CD4-positive, alpha-beta T cell (primary cell): ENCODE measurements at regions not wholly inside any gene's neighbourhood (a gene's known extent, or its start where the extent isn't known, plus 50 kb on each side); places are given as distances from the start of the nearest gene placed in this dataset.

Experiments
- ATAC-seq: fragments of 200-7000 bp; cut with Tn5 transposase; one replicate; pipeline ENCODE4 v1.10.0; 2022; ENCODE audit warnings: mild to moderate bottlenecking; ENCODE audit not compliant: poor library complexity
- CTCF ChIA-PET: fragments of 350-600 bp; sonication (Branson Sonifier 250); formaldehyde crosslinking; loops from one replicate; lab custom pipeline; 2021; ENCODE audit warnings: antibody characterized with exemption, inconsistent platforms; lab: Charles Lee
- POLR2A ChIA-PET: fragments of 350-600 bp; sonication (Branson Sonifier 250); formaldehyde crosslinking; loops from one replicate; lab custom pipeline; 2021; ENCODE audit warnings: antibody characterized with exemption, inconsistent platforms; lab: Charles Lee
- DNase-seq, 14 experiments: peaks; one replicate each; pipeline ENCODE4 v3.0.0-alpha.2; 2013 to 2020; ENCODE audit warnings: mixed read lengths in 2 of 14
- H3K27ac ChIP-seq, 2 donors: one replicate each; pipeline versions ENCODE4 v1.5.1 to v1.7.0; 2013; ENCODE audit warnings: low read length in 2 of 2, low read depth in 1 of 2, mild to moderate bottlenecking in 1 of 2
- H3K27me3 ChIP-seq, 2 experiments: 1 replicate in 1 of 2; 2 replicates in 1 of 2; pipeline versions ENCODE4 v1.6.1 to v1.7.0; 2013; ENCODE audit warnings: low read length in 2 of 2, control low read depth in 1 of 2, mild to moderate bottlenecking in 1 of 2, moderate library complexity in 1 of 2; ENCODE audit not compliant: insufficient read depth in 2 of 2, control insufficient read depth in 1 of 2
- H3K36me3 ChIP-seq: one replicate; pipeline ENCODE4 v1.6.1; 2013; ENCODE audit warnings: low read length, control low read depth; ENCODE audit not compliant: insufficient read depth
- H3K4me1 ChIP-seq: one replicate; pipeline ENCODE4 v1.6.1; 2013; ENCODE audit warnings: low read length, control low read depth; ENCODE audit not compliant: insufficient read depth
- H3K4me3 ChIP-seq: one replicate; pipeline ENCODE4 v1.5.1; 2013; ENCODE audit warnings: mild to moderate bottlenecking, low read length, moderate library complexity
- H3K9me3 ChIP-seq, 2 experiments: 1 replicate in 1 of 2; 2 replicates in 1 of 2; pipeline versions ENCODE4 v1.6.1 to v1.7.0; 2013; ENCODE audit warnings: low read length in 2 of 2, mild to moderate bottlenecking in 2 of 2, control low read depth in 1 of 2, moderate library complexity in 1 of 2; ENCODE audit not compliant: control insufficient read depth in 1 of 2, insufficient read depth in 1 of 2
- H3K27ac Mint-ChIP-seq: one replicate; pipeline ENCODE4 v1.8.0; 2020; ENCODE audit warnings: mixed read lengths
- H3K27me3 Mint-ChIP-seq: one replicate; pipeline ENCODE4 v1.8.0; 2021; ENCODE audit warnings: mixed read lengths
- H3K36me3 Mint-ChIP-seq: one replicate; pipeline ENCODE4 v1.8.0; 2021; ENCODE audit warnings: low read depth, mixed read lengths
- H3K4me1 Mint-ChIP-seq: one replicate; pipeline ENCODE4 v1.8.0; 2021; ENCODE audit warnings: low read depth, mixed read lengths
- H3K4me3 Mint-ChIP-seq: one replicate; pipeline ENCODE4 v1.8.0; 2020; ENCODE audit warnings: mild to moderate bottlenecking, mixed read lengths
- H3K9me3 Mint-ChIP-seq: one replicate; pipeline ENCODE4 v1.8.0; 2020; ENCODE audit warnings: mixed read lengths
- intact Hi-C, 2 experiments: fragments of 100-400 bp; cut with DNase I in 1 of 2; cut with micrococcal nuclease in 1 of 2; formaldehyde crosslinking; loops; one replicate each; pipeline versions ENCODE4 v1.15.1 to v1.9.0; 2023 to 2025; cut with DNase I, micrococcal nuclease
- TF ChIP-seq, protein P1 (sequence below): fragments of 200-600 bp; IDR thresholded peaks from one replicate; pipeline ENCODE4 v1.8.0; 2022; ENCODE audit warnings: antibody characterized with exemption, mild to moderate bottlenecking

DNA sequence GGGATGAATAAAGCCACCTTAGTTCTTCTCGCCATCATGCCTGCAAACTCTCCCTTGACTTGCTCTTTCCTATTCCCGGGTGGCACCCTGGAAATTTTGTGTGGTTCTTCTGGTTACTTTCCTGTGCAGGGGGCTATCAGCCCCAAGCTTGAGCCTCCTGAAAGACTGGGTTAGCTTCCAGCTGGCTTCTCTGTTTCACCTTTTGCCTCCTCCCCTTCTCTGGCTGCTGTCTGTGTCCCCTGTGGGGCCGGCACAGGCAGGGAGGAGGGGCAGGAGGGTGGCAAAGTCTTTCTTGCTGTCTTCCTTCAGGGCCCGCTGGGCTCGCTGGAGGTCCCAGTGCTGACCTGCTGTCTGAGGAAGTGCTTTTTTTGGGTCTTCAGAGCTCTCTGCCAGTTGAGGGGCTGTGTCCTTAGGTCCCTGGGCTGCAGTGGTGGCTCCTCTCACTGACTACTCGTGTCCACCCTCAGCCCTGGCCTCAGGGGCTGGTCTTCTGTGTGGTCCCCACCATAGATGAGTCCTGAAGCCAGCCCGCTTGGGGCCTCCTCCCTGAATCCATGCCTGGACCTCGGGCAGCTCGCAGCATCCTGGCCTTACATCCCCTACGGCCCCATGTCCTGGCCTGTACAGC lies 196.5 kb downstream of the KLF13 start:
- ChIA-PET POLR2A (no interaction called here), CTCF (no interaction called here)
- Mint-ChIP-seq H3K9me3 (no peaks in the 10 kb centered on the region), H3K27me3 (no peaks in the 10 kb centered on the region), H3K27ac (no peak overlapping the region), H3K4me1 (no peaks in the 10 kb centered on the region), H3K4me3 (no peak overlapping the region), H3K36me3 (no peaks in the 10 kb centered on the region)
- Histone ChIP-seq H3K27me3 (no peaks in the 10 kb centered on the region), H3K4me1 (no peaks in the 10 kb centered on the region), H3K4me3 (no peak overlapping the region), H3K36me3 (no peaks in the 10 kb centered on the region), H3K27ac (no peak overlapping the region), H3K9me3 (no peaks in the 10 kb centered on the region)
- DNase-seq (no peak), ATAC-seq (no peak)
- intact Hi-C loops, result no loop called here
- TF ChIP-seq, protein P1, sequence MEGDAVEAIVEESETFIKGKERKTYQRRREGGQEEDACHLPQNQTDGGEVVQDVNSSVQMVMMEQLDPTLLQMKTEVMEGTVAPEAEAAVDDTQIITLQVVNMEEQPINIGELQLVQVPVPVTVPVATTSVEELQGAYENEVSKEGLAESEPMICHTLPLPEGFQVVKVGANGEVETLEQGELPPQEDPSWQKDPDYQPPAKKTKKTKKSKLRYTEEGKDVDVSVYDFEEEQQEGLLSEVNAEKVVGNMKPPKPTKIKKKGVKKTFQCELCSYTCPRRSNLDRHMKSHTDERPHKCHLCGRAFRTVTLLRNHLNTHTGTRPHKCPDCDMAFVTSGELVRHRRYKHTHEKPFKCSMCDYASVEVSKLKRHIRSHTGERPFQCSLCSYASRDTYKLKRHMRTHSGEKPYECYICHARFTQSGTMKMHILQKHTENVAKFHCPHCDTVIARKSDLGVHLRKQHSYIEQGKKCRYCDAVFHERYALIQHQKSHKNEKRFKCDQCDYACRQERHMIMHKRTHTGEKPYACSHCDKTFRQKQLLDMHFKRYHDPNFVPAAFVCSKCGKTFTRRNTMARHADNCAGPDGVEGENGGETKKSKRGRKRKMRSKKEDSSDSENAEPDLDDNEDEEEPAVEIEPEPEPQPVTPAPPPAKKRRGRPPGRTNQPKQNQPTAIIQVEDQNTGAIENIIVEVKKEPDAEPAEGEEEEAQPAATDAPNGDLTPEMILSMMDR, result no peak

DNA sequence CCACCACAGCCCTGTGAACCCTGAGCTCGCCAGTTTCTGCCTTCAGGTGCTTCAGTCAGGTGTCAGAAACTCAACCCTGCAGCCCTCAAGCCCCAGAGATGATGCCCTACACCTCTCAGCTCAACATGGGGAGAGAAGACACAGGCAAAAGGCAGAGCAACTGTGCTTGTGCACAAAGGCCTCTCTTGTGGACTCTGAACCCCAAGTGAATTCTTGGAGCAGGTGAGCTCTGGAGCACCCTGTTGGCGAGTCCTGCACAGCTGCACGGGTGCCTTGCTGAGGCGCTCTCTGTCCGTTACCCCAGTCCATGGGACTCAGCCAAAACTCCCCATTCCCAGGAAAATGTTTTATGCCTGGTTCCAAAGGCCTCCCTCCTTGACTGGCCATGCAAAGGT lies 197.0 kb downstream of the KLF13 start:
- no peak overlapping the region for H3K4me3 ChIP-seq
- no peaks in the 10 kb centered on the region for H3K27me3 ChIP-seq
- H3K4me3 Mint-ChIP-seq, result no peak overlapping the region
- no peaks in the 10 kb centered on the region for H3K9me3 Mint-ChIP-seq
- no peak for ATAC-seq
- H3K36me3 Mint-ChIP-seq, result no peaks in the 10 kb centered on the region
- no peaks in the 10 kb centered on the region for H3K4me1 Mint-ChIP-seq
- H3K27ac Mint-ChIP-seq, result no peak overlapping the region
- no peaks in the 10 kb centered on the region for H3K4me1 ChIP-seq
- no peak for DNase-seq
- H3K36me3 ChIP-seq, result no peaks in the 10 kb centered on the region
- ChIA-PET CTCF (no interaction called here), POLR2A (no interaction called here)
- intact Hi-C loops, result no loop called here
- no peaks in the 10 kb centered on the region for H3K9me3 ChIP-seq
- no peaks in the 10 kb centered on the region for H3K27me3 Mint-ChIP-seq
- TF ChIP-seq, protein P1, result no peak
- H3K27ac ChIP-seq, result no peak overlapping the region

DNA sequence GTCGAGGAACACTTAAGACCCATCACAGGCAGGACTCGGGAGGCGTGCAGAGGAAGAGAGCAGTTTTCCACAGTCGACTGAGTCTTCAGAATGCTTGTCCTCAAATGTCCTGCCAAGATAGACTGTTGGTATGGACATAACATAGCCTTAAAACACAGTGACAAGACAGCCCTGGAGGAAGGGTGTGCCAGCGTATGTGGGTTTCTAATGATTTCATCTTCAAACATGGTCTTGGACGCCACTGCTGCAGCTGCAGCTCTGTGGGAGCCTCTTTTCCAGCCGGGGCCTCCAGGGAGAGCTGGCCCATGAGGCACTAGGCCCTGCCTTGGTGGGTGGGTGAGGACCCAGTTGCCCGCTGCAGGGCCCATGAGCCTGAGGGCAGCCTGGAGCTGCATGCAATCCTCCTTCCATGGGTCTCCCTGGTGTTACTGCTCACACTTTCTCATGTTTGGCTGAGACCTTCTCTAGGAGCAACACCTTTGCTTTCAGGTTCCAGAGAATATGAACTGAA lies 198.6 kb downstream of the KLF13 start:
- ChIA-PET POLR2A (no interaction called here), CTCF (no interaction called here)
- Histone ChIP-seq H3K4me3 (no peak overlapping the region), H3K27ac (no peak overlapping the region), H3K36me3 (no peaks in the 10 kb centered on the region), H3K4me1 (no peaks in the 10 kb centered on the region), H3K9me3 (no peaks in the 10 kb centered on the region), H3K27me3 (no peaks in the 10 kb centered on the region)
- no peak for DNase-seq
- Mint-ChIP-seq H3K27me3 (peaks cover 3% of the 10 kb centered on the region), H3K4me1 (no peaks in the 10 kb centered on the region), H3K4me3 (no peak overlapping the region), H3K27ac (no peak overlapping the region), H3K9me3 (no peaks in the 10 kb centered on the region), H3K36me3 (no peaks in the 10 kb centered on the region)
- intact Hi-C loops, result no loop called here
- TF ChIP-seq, protein P1, result no peak
- ATAC-seq, result no peak
